ENCODE measurements at regions not wholly inside any gene's neighbourhood (a gene's known extent, or its start where the extent isn't known, plus 50 kb on each side); places are given as distances from the start of the nearest gene placed in this dataset.

DNA sequence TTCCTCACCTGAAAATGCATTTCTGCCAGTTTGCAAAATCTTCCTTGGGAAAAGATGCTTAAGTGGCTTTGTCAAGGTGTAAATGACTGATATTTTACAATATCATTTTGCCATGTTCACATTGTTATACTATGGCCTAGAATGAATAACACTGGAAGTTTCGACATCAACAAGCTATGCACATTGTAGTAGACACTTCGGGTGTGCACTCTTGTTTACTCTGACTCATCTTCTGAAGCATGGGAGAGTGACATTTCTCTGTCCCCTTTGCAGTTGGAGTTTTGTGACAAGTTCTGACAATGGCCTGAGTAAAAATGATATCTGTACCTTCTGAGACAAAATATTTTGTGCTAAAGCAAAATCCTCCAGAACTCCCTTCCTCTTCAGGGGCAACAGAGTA is 567.0 kb upstream of the RGMA start (continued):
- no peak for TF ChIP-seq RFX5 (IDR thresholded peaks at IDR 0.05; ENCODE audit: borderline replicate concordance, low read depth, low read length)

Data from H1 (cell line).